G401 (cell line): ENCODE measurements at regions not wholly inside any gene's neighbourhood (a gene's known extent, or its start where the extent isn't known, plus 50 kb on each side); places are given as distances from the start of the nearest gene placed in this dataset.

Source experiments
- DNase-seq: peaks from one replicate; pipeline ENCODE4 v3.0.0-alpha.2; 2015; ENCODE audit warnings: low spot score
- in situ Hi-C: cut with HindIII; loops from 2 replicates; pipeline ENCODE4 v1.10.0; 2016; ENCODE audit warnings: low sequenced_read_pairs, mixed read lengths

DNA sequence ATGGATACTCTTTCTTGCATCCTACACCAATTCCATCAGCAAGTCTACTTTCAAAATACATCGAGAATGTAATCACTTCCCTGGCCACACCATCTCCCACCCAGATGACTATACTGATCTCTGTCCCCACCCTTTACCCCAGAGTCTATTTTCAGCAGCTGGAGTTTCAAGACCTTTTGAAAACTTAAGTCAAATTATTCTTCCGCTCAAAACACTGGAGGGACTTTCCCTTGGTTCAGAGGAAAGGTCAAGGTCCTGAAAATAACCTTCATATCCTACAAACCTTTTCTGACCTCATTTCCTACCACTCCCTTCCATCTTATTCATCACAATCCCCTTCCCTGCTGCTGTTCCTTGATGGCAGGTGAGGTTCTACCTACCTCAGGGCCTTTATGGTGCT is 58.8 kb upstream of the LYPD6 start:
- in situ Hi-C loops, result no loop called here
- no peak for DNase-seq

DNA sequence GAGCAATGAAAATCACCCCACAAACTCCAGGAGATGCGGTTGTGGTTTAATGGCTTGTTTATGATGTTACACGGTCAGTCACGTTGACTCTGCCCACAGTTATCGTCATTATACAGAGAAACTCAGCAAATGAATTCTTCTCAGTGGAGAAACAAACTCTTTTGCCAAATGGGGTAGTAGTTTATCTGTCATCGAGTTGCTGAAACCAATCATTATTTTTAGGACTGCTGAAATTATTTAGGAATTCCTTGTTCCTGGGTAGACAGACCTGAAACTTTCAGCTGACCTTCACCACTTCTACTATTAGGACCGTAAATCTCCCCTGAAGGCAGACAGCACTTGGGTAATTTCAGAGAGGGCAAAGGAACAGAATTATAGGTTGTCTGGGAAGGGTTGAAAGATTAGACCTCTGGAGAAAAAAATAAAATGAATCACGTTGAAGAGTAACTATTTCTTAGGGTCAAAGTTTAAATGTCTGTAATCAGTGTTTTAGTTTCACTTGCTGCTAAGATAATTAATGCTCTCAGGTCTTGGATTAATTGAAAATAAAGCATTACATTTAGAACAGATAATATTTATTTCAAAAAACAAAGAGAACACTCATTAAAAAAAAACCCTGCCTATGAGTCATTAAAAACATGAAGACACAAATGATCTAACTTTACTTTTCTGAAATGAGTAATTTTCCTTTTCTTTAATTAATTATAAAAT is 52.1 kb upstream of the LYPD6 start:
- in situ Hi-C loops, result no loop called here
- peak; percentile 17 for DNase-seq

DNA sequence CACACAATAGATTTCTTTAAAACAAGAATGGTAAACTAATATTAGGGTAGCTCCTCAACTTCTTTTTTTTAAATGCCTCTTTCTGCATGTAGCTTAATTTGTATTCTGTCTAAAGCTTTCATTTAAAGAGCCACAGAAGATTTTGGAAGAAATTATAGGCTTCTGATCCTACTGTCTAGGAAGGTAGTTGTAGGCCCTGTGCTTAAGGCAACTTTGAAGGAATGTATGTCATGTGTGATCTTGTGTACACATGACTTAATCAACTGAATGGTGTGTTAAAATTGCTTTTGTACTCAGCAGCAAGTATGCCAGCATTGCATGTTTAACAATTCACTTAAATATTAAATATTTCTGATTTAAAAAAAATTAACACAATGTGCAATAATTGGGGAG is 51.5 kb upstream of the LYPD6 start:
- in situ Hi-C loops, result no loop called here
- DNase-seq, result no peak
